ENCODE measurements at regions not wholly inside any gene's neighbourhood (a gene's known extent, or its start where the extent isn't known, plus 50 kb on each side); places are given as distances from the start of the nearest gene placed in this dataset.

- Mint-ChIP-seq H3K9me3 (no peaks in the 10 kb centered on the region), H3K36me3 (no peaks in the 10 kb centered on the region), H3K27me3 (ENCODE audit: low read depth) (no peaks in the 10 kb centered on the region), H3K4me1 (no peaks in the 10 kb centered on the region), H3K4me3 (no peak overlapping the region), H3K27ac (no peak overlapping the region)
- ChIA-PET CTCF (no interaction called here), POLR2A (no interaction called here)
- ATAC-seq, result no peak
- TF ChIP-seq ZNF396 (CRISPR knock-in tag; IDR thresholded peaks at IDR 0.05; ENCODE audit: borderline replicate concordance), result no peak
- no peak for TF ChIP-seq MYBL2 (CRISPR knock-in tag; IDR thresholded peaks at IDR 0.05)
- TF ChIP-seq CTCF (IDR thresholded peaks at IDR 0.05), result no peak
- no peak for TF ChIP-seq ZNF263 (CRISPR knock-in tag; IDR thresholded peaks at IDR 0.05; ENCODE audit: low read depth)
- TF ChIP-seq PRRX2 (CRISPR knock-in tag; IDR thresholded peaks at IDR 0.05), result no peak
- TF ChIP-seq, protein P1, sequence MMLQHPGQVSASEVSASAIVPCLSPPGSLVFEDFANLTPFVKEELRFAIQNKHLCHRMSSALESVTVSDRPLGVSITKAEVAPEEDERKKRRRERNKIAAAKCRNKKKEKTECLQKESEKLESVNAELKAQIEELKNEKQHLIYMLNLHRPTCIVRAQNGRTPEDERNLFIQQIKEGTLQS (CRISPR knock-in tag; conservative IDR thresholded peaks at IDR 0.05), result no peak
- no peak for TF ChIP-seq NR3C1 (CRISPR knock-in tag; conservative IDR thresholded peaks at IDR 0.05; ENCODE audit: low read depth)
- TF ChIP-seq, protein P2, sequence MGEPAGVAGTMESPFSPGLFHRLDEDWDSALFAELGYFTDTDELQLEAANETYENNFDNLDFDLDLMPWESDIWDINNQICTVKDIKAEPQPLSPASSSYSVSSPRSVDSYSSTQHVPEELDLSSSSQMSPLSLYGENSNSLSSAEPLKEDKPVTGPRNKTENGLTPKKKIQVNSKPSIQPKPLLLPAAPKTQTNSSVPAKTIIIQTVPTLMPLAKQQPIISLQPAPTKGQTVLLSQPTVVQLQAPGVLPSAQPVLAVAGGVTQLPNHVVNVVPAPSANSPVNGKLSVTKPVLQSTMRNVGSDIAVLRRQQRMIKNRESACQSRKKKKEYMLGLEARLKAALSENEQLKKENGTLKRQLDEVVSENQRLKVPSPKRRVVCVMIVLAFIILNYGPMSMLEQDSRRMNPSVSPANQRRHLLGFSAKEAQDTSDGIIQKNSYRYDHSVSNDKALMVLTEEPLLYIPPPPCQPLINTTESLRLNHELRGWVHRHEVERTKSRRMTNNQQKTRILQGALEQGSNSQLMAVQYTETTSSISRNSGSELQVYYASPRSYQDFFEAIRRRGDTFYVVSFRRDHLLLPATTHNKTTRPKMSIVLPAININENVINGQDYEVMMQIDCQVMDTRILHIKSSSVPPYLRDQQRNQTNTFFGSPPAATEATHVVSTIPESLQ (CRISPR knock-in tag; IDR thresholded peaks at IDR 0.05), result no peak
- no peak for TF ChIP-seq ATF1 (CRISPR knock-in tag; IDR thresholded peaks at IDR 0.05)
- no peak for TF ChIP-seq USF1 (CRISPR knock-in tag; IDR thresholded peaks at IDR 0.05)
- no peak for DNase-seq (ENCODE audit: low spot score)
These were observed 234.6 kb upstream of the AFF2 start for GRCh38 chrX:148265829-148266228.

DNA sequence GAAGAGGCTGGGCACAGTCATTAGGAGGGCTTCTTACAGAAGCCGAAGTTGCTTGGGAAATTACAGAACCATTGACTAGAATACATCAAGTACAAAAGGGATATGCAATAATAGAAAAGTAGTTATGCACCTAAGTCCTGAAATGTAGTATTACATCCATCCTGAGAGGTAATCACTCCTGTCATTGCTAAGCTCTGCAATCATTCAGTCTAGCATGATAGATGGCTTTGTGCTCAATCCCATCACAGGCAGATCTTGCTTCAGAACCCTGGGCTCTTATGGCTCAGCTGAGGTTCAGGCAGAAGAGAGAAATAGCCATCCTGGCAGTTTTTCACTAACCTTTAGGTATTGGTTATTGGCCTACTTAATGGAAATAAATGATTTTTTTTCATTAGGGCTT, 231.7 kb upstream of the AFF2 start:
- no peak for ATAC-seq
- ChIA-PET POLR2A (no interaction called here), CTCF (no interaction called here)
- Mint-ChIP-seq H3K9me3 (no peaks in the 10 kb centered on the region), H3K4me1 (no peaks in the 10 kb centered on the region), H3K36me3 (no peaks in the 10 kb centered on the region), H3K4me3 (no peak overlapping the region), H3K27me3 (ENCODE audit: low read depth) (no peaks in the 10 kb centered on the region), H3K27ac (no peak overlapping the region)
- DNase-seq (ENCODE audit: low spot score), result no peak
- no peak for TF ChIP-seq ZNF121 (CRISPR knock-in tag; IDR thresholded peaks at IDR 0.05)
- no peak for TF ChIP-seq ZNF416 (CRISPR knock-in tag; IDR thresholded peaks at IDR 0.05)
- TF ChIP-seq NR3C1 (CRISPR knock-in tag; conservative IDR thresholded peaks at IDR 0.05; ENCODE audit: low read depth), result no peak
- TF ChIP-seq TCF7 (CRISPR knock-in tag; IDR thresholded peaks at IDR 0.05; ENCODE audit: low read depth), result no peak
- no peak for TF ChIP-seq KAT7 (CRISPR knock-in tag; IDR thresholded peaks at IDR 0.05; ENCODE audit: borderline replicate concordance)
- no peak for TF ChIP-seq ZNF281 (CRISPR knock-in tag; IDR thresholded peaks at IDR 0.05)
- no peak for TF ChIP-seq FOXK1 (CRISPR knock-in tag; IDR thresholded peaks at IDR 0.05)
- TF ChIP-seq NFYB (CRISPR knock-in tag; conservative IDR thresholded peaks at IDR 0.05; ENCODE audit: low read depth), result no peak
- no peak for TF ChIP-seq MAX (CRISPR knock-in tag; IDR thresholded peaks at IDR 0.05)
- no peak for TF ChIP-seq SP1 (CRISPR knock-in tag; conservative IDR thresholded peaks at IDR 0.05)
- TF ChIP-seq ZNF232 (CRISPR knock-in tag; IDR thresholded peaks at IDR 0.05), result no peak
- no peak for TF ChIP-seq GABPB1 (CRISPR knock-in tag; IDR thresholded peaks at IDR 0.05)
- TF ChIP-seq ZNF512 (CRISPR knock-in tag; IDR thresholded peaks at IDR 0.05; ENCODE audit: borderline replicate concordance), result no peak
